OCI-LY7 (cell line): ENCODE measurements at regions not wholly inside any gene's neighbourhood (a gene's known extent, or its start where the extent isn't known, plus 50 kb on each side); places are given as distances from the start of the nearest gene placed in this dataset.

Experiments
- BruUV-seq: library from RNA; stranded (reverse); fragments of 400-500 nt; replicated peaks from 2 replicates; lab custom pipeline; 2021; lab: Mats Ljungman, UMichigan
- CTCF ChIA-PET: fragments of 300-600 bp; sonication (Branson Sonifier 250); formaldehyde crosslinking; loops from one replicate; lab custom pipeline; 2022; ENCODE audit warnings: antibody characterized with exemption; ENCODE audit not compliant: unreplicated experiment; lab: Charles Lee
- POLR2A ChIA-PET: fragments of 300-600 bp; sonication (Branson Sonifier 250); formaldehyde crosslinking; loops from one replicate; lab custom pipeline; 2022; ENCODE audit warnings: antibody characterized with exemption; lab: Charles Lee
- DNase-seq: peaks from one replicate; pipeline ENCODE4 v3.0.0-alpha.2; 2015; ENCODE audit warnings: low spot score
- H2AFZ ChIP-seq: fragments of 200-600 bp; sonication (generic), shearing (Covaris generic); 2 replicates; pipeline ENCODE4 v1.6.1; 2014; ENCODE audit warnings: mild to moderate bottlenecking, antibody characterized with exemption, low read length, moderate library complexity
- H3K27ac ChIP-seq: fragments of 200-600 bp; sonication (generic); 2 replicates; pipeline ENCODE4 v1.5.1; 2014; ENCODE audit warnings: mixed run types, low read depth, mild to moderate bottlenecking, moderate library complexity, low read length, inconsistent platforms; ENCODE audit not compliant: poor library complexity, severe bottlenecking
- H3K36me3 ChIP-seq: fragments of 200-600 bp; sonication (generic); 2 replicates; pipeline ENCODE4 v1.6.1; 2014; ENCODE audit warnings: mild to moderate bottlenecking, antibody characterized with exemption, low read length, moderate library complexity, mixed read lengths; ENCODE audit not compliant: insufficient read depth
- H3K4me1 ChIP-seq: fragments of 200-600 bp; sonication (generic); 2 replicates; pipeline ENCODE4 v1.5.1; 2014; ENCODE audit warnings: mild to moderate bottlenecking, low read length; ENCODE audit not compliant: insufficient read depth, poor library complexity, severe bottlenecking
- H3K4me2 ChIP-seq: fragments of 200-600 bp; sonication (generic); 2 replicates; pipeline ENCODE4 v1.6.1; 2014; ENCODE audit warnings: mild to moderate bottlenecking, low read length
- H3K4me3 ChIP-seq: fragments of 200-600 bp; sonication (generic); 2 replicates; pipeline ENCODE4 v1.5.1; 2014; ENCODE audit warnings: mild to moderate bottlenecking, low read depth, low read length; ENCODE audit not compliant: poor library complexity, severe bottlenecking
- H3K79me2 ChIP-seq: fragments of 200-600 bp; sonication (generic); 2 replicates; pipeline ENCODE4 v1.6.1; 2016; ENCODE audit warnings: low read depth, mild to moderate bottlenecking, low read length, moderate library complexity, mixed read lengths; ENCODE audit not compliant: insufficient read depth
- H3K9me2 ChIP-seq: fragments of 200-600 bp; sonication (generic); 2 replicates; pipeline ENCODE4 v1.6.1; 2016; ENCODE audit warnings: mild to moderate bottlenecking, low read length, mixed read lengths; ENCODE audit not compliant: insufficient read depth
- H3K9me3 ChIP-seq: fragments of 200-600 bp; sonication (generic); 2 replicates; pipeline ENCODE4 v1.6.1; 2014; ENCODE audit warnings: mild to moderate bottlenecking, mixed run types, low read length, mixed read lengths
- H4K20me1 ChIP-seq: fragments of 200-600 bp; sonication (generic); 2 replicates; pipeline ENCODE4 v1.6.1; 2014; ENCODE audit warnings: mild to moderate bottlenecking, antibody characterized with exemption, low read length, moderate library complexity, mixed read lengths; ENCODE audit not compliant: insufficient read depth
- CTCF ChIP-seq: fragments of 200-600 bp; sonication (generic); conservative IDR thresholded peaks from 2 replicates; pipeline ENCODE4 v1.5.1; 2014; ENCODE audit warnings: mild to moderate bottlenecking, antibody characterized with exemption, low read length, moderate library complexity, mixed read lengths
- EZH2phosphoT487 ChIP-seq: fragments of 200-600 bp; sonication (generic); IDR thresholded peaks from 2 replicates; pipeline ENCODE4 v1.6.1; 2018; ENCODE audit warnings: low read depth, borderline replicate concordance, mild to moderate bottlenecking, mixed run types, antibody characterized with exemption, low read length, moderate library complexity, mixed read lengths
- intact Hi-C: fragments of 100-400 bp; cut with micrococcal nuclease; formaldehyde crosslinking; loops from one replicate; pipeline ENCODE4 v1.10.0; 2022; ENCODE audit not compliant: unreplicated experiment

GRCh38 chr17:63113167-63113566, 147.1 kb downstream of the TANC2 start:
- BruUV-seq, result no TSS peak
- intact Hi-C loops, result no loop called here
- Histone ChIP-seq H3K4me3 (no peak overlapping the region), H3K27ac (no peak overlapping the region), H3K9me3 (no peaks in the 10 kb centered on the region), H3K4me2 (no peak overlapping the region), H3K79me2 (no peaks in the 10 kb centered on the region), H2AFZ (no peak overlapping the region), H3K36me3 (no peaks in the 10 kb centered on the region), H4K20me1 (no peaks in the 10 kb centered on the region; the same call in 1 of the 2 replicates), H3K4me1 (no peaks in the 10 kb centered on the region), H3K9me2 (no peaks in the 10 kb centered on the region)
- CTCF ChIA-PET, result no interaction called here
- no peak for DNase-seq
- POLR2A ChIA-PET, result no interaction called here
- TF ChIP-seq EZH2phosphoT487 (no peak), CTCF (peak; percentile 31; the same call in 1 of the 2 replicates)

GRCh38 chr17:63116228-63116627, 150.2 kb downstream of the TANC2 start:
- Histone ChIP-seq H3K4me1 (no peaks in the 10 kb centered on the region), H4K20me1 (no peaks in the 10 kb centered on the region), H3K9me3 (no peaks in the 10 kb centered on the region), H3K36me3 (no peaks in the 10 kb centered on the region), H3K9me2 (no peaks in the 10 kb centered on the region), H3K27ac (no peak overlapping the region), H3K79me2 (no peaks in the 10 kb centered on the region), H3K4me2 (no peak overlapping the region), H2AFZ (no peak overlapping the region), H3K4me3 (no peak overlapping the region)
- DNase-seq, result no peak
- intact Hi-C loops, result no loop called here
- ChIA-PET POLR2A (interaction anchor here (2.2 kb wide), 1 partner anchor 11 kb away, joined by 4 read pairs; no protein-coding TSS in a partner anchor), CTCF (no interaction called here)
- no TSS peak for BruUV-seq
- no peak for TF ChIP-seq CTCF
- no peak for TF ChIP-seq EZH2phosphoT487

GRCh38 chr17:63116967-63117830, 151.2 kb downstream of the TANC2 start:
- DNase-seq, result no peak
- Histone ChIP-seq H3K36me3 (no peaks in the 10 kb centered on the region), H2AFZ (no peak overlapping the region), H3K4me3 (no peak overlapping the region), H4K20me1 (no peaks in the 10 kb centered on the region), H3K27ac (no peak overlapping the region), H3K79me2 (no peaks in the 10 kb centered on the region), H3K9me2 (no peaks in the 10 kb centered on the region), H3K4me1 (no peaks in the 10 kb centered on the region), H3K4me2 (no peak overlapping the region), H3K9me3 (no peaks in the 10 kb centered on the region)
- ChIA-PET CTCF (no interaction called here), POLR2A (interaction anchor here (2.2 kb wide), 1 partner anchor 10 kb away, joined by 4 read pairs; no protein-coding TSS in a partner anchor)
- intact Hi-C loops, result no loop called here
- BruUV-seq, result no TSS peak
- no peak for TF ChIP-seq EZH2phosphoT487
- TF ChIP-seq CTCF, result no peak
